ENCODE measurements at regions not wholly inside any gene's neighbourhood (a gene's known extent, or its start where the extent isn't known, plus 50 kb on each side); places are given as distances from the start of the nearest gene placed in this dataset.
"Not testable (repeated sequence)": the region's sequence is repeated elsewhere in the genome, so short reads cannot be mapped to it uniquely, and the experiment has no call there.

- Histone ChIP-seq H3K27me3 (no peaks in the 10 kb centered on the region), H3K4me1 (peaks cover 0 to 29% (median 9%) of the 10 kb centered on the region in 4 donors), H3K9me3 (no peaks in the 10 kb centered on the region), H3K36me3 (no peaks in the 10 kb centered on the region), H3K4me3 (no peak overlapping the region), H3K27ac (no peak overlapping the region)
- WGBS, 2 donors = 96 to 99% methylated on average over 2 of the region's 2 CpGs
- no peak for TF ChIP-seq EP300 (IDR thresholded peaks at IDR 0.05)
- no peak for TF ChIP-seq CTCF (IDR thresholded peaks at IDR 0.05)
- TF ChIP-seq POLR2A (IDR thresholded peaks at IDR 0.05) = no peak
- no peak for DNase-seq (ENCODE audit: low spot score in 2 of 2)
Measured at GRCh38 chr5:126017096-126017495, 406.1 kb upstream of the GRAMD2B start.

- H3K4me3 ChIP-seq = no peak overlapping the region
- no peaks in the 10 kb centered on the region for H3K9me3 ChIP-seq
- peaks cover 0 to 9% (median 5%) of the 10 kb centered on the region in 4 donors for H3K4me1 ChIP-seq
- WGBS, 2 donors = 56 to 58% methylated on average over 5 of the region's 5 CpGs
- no peaks in the 10 kb centered on the region for H3K27me3 ChIP-seq
- H3K36me3 ChIP-seq = no peaks in the 10 kb centered on the region
- H3K27ac ChIP-seq = no peak overlapping the region
- TF ChIP-seq POLR2A (IDR thresholded peaks at IDR 0.05) = no peak
- DNase-seq (ENCODE audit: low spot score in 2 of 2) = no peak
Measured at GRCh38 chr5:126020770-126021169, 402.4 kb upstream of the GRAMD2B start.

- H3K9me3 ChIP-seq = peaks cover 0 to 10% (median 2%) of the 10 kb centered on the region in 4 donors
- no peak overlapping the region for H3K4me3 ChIP-seq
- TF ChIP-seq CTCF (IDR thresholded peaks at IDR 0.05) = no peak
- no peak for TF ChIP-seq POLR2A (IDR thresholded peaks at IDR 0.05)
- TF ChIP-seq EP300 (IDR thresholded peaks at IDR 0.05) = no peak
- H3K27ac ChIP-seq = no peak overlapping the region
- WGBS, 2 donors = 66 to 82% methylated on average over 2 of the region's 2 CpGs
- H3K4me1 ChIP-seq = no peaks in the 10 kb centered on the region
- DNase-seq (ENCODE audit: low spot score in 2 of 2) = no peak
- H3K27me3 ChIP-seq = no peaks in the 10 kb centered on the region
- no peaks in the 10 kb centered on the region for H3K36me3 ChIP-seq
Measured at GRCh38 chr5:126023994-126024441, 399.2 kb upstream of the GRAMD2B start.

- no peak for DNase-seq (ENCODE audit: low spot score in 2 of 2)
- Histone ChIP-seq H3K27ac (no peak overlapping the region), H3K36me3 (no peaks in the 10 kb centered on the region), H3K4me1 (no peaks in the 10 kb centered on the region), H3K4me3 (no peak overlapping the region), H3K27me3 (no peaks in the 10 kb centered on the region), H3K9me3 (peaks cover 0 to 23% (median 3%) of the 10 kb centered on the region in 4 donors)
- WGBS, 2 donors = 100% methylated on average over 2 to 3 of the region's 3 CpGs
- TF ChIP-seq EP300 (IDR thresholded peaks at IDR 0.05) (no peak), CTCF (IDR thresholded peaks at IDR 0.05) (no peak), POLR2A (IDR thresholded peaks at IDR 0.05) (no peak)
Measured at GRCh38 chr5:126027149-126027548, 396.1 kb upstream of the GRAMD2B start.

- no peak overlapping the region for H3K4me3 ChIP-seq
- 100% methylated on average over 2 of the region's 2 CpGs for WGBS, 2 donors
- no peak for DNase-seq (ENCODE audit: low spot score in 2 of 2)
- H3K36me3 ChIP-seq = no peaks in the 10 kb centered on the region
- peaks cover 0 to 23% (median 3%) of the 10 kb centered on the region in 4 donors for H3K9me3 ChIP-seq
- TF ChIP-seq CTCF (IDR thresholded peaks at IDR 0.05) = no peak
- no peak for TF ChIP-seq POLR2A (IDR thresholded peaks at IDR 0.05)
- no peak for TF ChIP-seq EP300 (IDR thresholded peaks at IDR 0.05)
- no peak overlapping the region for H3K27ac ChIP-seq
- H3K27me3 ChIP-seq = no peaks in the 10 kb centered on the region
- no peaks in the 10 kb centered on the region for H3K4me1 ChIP-seq
Measured at GRCh38 chr5:126027652-126028051, 395.6 kb upstream of the GRAMD2B start.

GRCh38 chr5:126028336-126028735 lies 394.9 kb upstream of the GRAMD2B start:
- H3K9me3 ChIP-seq = peaks cover 0 to 23% (median 3%) of the 10 kb centered on the region in 4 donors
- DNase-seq (ENCODE audit: low spot score in 2 of 2) = no peak
- no peak for TF ChIP-seq EP300 (IDR thresholded peaks at IDR 0.05)
- no peak for TF ChIP-seq CTCF (IDR thresholded peaks at IDR 0.05)
- no peak for TF ChIP-seq POLR2A (IDR thresholded peaks at IDR 0.05)
- no peak overlapping the region for H3K27ac ChIP-seq
- no peak overlapping the region for H3K4me3 ChIP-seq
- H3K27me3 ChIP-seq = no peaks in the 10 kb centered on the region
- WGBS, 2 donors = 96 to 97% methylated on average over 2 of the region's 2 CpGs
- no peaks in the 10 kb centered on the region for H3K4me1 ChIP-seq
- no peaks in the 10 kb centered on the region for H3K36me3 ChIP-seq

- H3K27ac ChIP-seq; DNase-seq (ENCODE audit: low spot score in 2 of 2); H3K36me3 ChIP-seq; H3K4me1 ChIP-seq; H3K27me3 ChIP-seq; H3K4me3 ChIP-seq: not testable (repeated sequence)
- peaks cover 0 to 23% (median 3%) of the 10 kb centered on the region in 4 donors for H3K9me3 ChIP-seq
- WGBS, 2 donors = 100% methylated on average over 1 of the region's 1 CpG
Measured at GRCh38 chr5:126029282-126029681, 393.9 kb upstream of the GRAMD2B start.

All from tibial nerve (tissue), 4 donors.